Skeletal muscle tissue (tissue), 3 donors: ENCODE measurements at regions not wholly inside any gene's neighbourhood (a gene's known extent, or its start where the extent isn't known, plus 50 kb on each side); places are given as distances from the start of the nearest gene placed in this dataset.

ENCODE experiments used
- H3K27ac ChIP-seq: one replicate; pipeline ENCODE4 v1.7.0; 2013; ENCODE audit warnings: mild to moderate bottlenecking, low read depth, low read length, inconsistent platforms
- H3K27me3 ChIP-seq, 3 donors: one replicate each; pipeline ENCODE4 v1.7.0; 2013; ENCODE audit warnings: low read length in 3 of 3; ENCODE audit not compliant: control insufficient read depth in 3 of 3, insufficient read depth in 3 of 3
- H3K36me3 ChIP-seq, 3 donors: one replicate each; pipeline ENCODE4 v1.7.0; 2013; ENCODE audit warnings: low read length in 3 of 3; ENCODE audit not compliant: control insufficient read depth in 3 of 3, insufficient read depth in 3 of 3
- H3K4me1 ChIP-seq, 3 donors: one replicate each; pipeline ENCODE4 v1.7.0; 2013; ENCODE audit warnings: low read length in 3 of 3, mild to moderate bottlenecking in 3 of 3; ENCODE audit not compliant: control insufficient read depth in 3 of 3, insufficient read depth in 3 of 3
- H3K4me3 ChIP-seq, 3 donors: one replicate each; pipeline ENCODE4 v1.7.0; 2013; ENCODE audit warnings: low read length in 3 of 3
- H3K9ac ChIP-seq, 3 donors: one replicate each; pipeline ENCODE4 v1.7.0; 2013; ENCODE audit warnings: low read length in 3 of 3, mild to moderate bottlenecking in 3 of 3, moderate library complexity in 2 of 3, low read depth in 1 of 3
- H3K9me3 ChIP-seq, 3 donors: one replicate each; pipeline ENCODE4 v1.7.0; 2013; ENCODE audit warnings: low read length in 3 of 3; ENCODE audit not compliant: control insufficient read depth in 3 of 3
- donor health status: Osteomylitis.

DNA sequence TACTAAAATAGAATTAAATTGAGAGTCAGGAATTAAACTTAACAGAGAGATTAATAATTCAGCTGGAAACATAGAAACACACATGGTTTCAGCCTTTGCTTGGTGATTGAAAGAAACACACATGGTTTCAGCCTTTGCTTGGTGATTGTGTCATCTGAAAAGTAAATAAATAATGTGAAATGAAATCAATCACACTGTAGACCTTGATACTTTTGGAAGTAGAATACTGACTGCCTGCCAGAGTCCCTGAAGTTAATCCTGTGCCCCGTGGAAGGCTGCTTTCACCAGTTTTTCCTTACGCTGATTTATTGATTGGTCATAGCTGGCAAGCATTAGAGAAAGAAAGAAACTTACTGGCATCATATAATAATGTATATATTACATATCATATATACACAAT lies 1252.7 kb upstream of the FAM98A start:
- Histone ChIP-seq H3K36me3 (no peaks in the 10 kb centered on the region), H3K9me3 (peaks cover 0 to 2% (median 2%) of the 10 kb centered on the region in 3 donors), H3K4me3 (no peak overlapping the region), H3K27me3 (no peaks in the 10 kb centered on the region), H3K4me1 (no peaks in the 10 kb centered on the region), H3K9ac (no peak overlapping the region), H3K27ac (no peak overlapping the region)

DNA sequence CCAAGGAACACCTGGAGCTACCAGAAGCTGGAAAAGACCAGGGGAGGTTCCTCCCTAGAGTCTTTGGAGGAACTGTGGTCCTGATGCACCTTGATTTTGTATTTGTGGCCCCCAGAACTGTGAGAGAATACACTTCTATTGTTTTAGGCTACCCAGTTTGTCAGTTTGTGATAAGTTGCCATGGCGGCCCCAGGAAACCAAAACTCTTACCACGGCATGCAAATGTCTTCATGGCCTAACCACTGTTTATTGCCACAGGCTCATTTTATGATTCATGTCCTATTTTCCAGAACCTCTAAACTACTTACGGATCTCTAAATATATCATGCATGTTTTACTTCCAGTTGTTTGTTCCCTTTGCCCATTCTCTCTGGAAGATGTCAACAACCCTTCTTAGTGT lies 1250.7 kb upstream of the FAM98A start:
- no peak overlapping the region for H3K9ac ChIP-seq
- no peaks in the 10 kb centered on the region for H3K27me3 ChIP-seq
- H3K36me3 ChIP-seq = no peaks in the 10 kb centered on the region
- peaks cover 0 to 2% (median 2%) of the 10 kb centered on the region in 3 donors for H3K9me3 ChIP-seq
- no peak overlapping the region for H3K27ac ChIP-seq
- H3K4me3 ChIP-seq = no peak overlapping the region
- H3K4me1 ChIP-seq = no peaks in the 10 kb centered on the region

DNA sequence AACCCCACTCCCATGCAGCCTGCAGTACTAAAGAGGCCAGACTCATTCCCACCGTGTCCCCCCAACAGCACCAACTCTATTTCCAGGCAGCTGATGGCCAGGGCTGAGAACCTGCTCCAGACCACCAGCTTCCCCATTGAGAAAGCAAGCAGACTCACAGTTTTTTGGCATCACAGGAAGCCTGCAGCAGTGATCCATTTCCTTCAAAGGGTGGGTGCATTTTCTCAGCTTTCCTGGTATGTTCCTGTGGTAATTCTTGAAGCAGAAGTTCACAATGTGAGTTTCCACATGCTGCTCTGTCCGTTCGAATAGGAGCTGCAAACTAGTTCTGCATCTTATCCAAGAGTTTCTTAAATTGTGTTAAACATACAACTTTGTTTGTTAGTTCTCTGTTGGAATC lies 1249.6 kb upstream of the FAM98A start:
- Histone ChIP-seq H3K4me3 (no peak overlapping the region), H3K27me3 (no peaks in the 10 kb centered on the region), H3K9me3 (no peaks in the 10 kb centered on the region), H3K4me1 (no peaks in the 10 kb centered on the region), H3K27ac (no peak overlapping the region), H3K9ac (no peak overlapping the region), H3K36me3 (no peaks in the 10 kb centered on the region)

DNA sequence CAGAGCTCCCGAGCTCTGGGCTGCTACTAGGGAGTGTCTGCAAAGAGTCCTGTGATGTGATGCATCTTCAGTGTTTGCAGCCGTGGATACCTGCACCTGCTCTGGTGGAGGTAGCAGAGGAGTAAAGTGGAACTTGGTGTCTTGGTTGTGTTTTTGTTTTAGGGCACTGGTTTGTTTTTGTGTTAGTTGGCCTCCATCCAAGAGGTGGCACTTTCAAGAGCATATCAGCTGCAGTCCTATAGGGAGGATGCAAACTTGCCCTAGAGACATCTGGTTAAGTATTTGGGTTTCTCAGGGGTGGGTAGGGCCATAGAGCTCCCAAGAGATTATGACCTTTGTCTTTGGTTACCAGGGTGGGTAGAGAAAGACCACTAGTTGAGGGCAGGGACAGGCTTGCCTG lies 1249.0 kb upstream of the FAM98A start:
- no peaks in the 10 kb centered on the region for H3K4me1 ChIP-seq
- no peaks in the 10 kb centered on the region for H3K9me3 ChIP-seq
- H3K36me3 ChIP-seq = no peaks in the 10 kb centered on the region
- no peak overlapping the region for H3K4me3 ChIP-seq
- H3K9ac ChIP-seq = no peak overlapping the region
- no peak overlapping the region for H3K27ac ChIP-seq
- no peaks in the 10 kb centered on the region for H3K27me3 ChIP-seq

DNA sequence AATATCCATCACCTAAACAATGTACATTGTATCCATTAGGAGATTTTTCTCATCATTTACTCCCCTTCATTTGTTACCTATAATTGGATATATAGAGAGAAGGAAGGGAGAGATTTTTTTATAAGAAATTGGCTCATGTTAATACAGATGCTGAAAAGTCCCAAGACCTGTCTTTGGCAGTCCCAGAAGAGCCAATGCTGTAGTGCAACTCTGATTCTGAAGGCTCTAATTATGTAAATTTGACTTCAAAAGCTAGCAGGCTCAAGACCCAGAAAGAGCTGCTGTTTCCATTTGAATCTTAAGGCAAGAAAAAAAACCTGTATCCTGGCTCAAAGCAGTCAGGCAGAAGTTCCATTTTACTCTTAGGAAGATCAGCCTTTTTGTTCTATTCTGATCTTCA lies 1245.5 kb upstream of the FAM98A start:
- H3K4me1 ChIP-seq = no peaks in the 10 kb centered on the region
- H3K27ac ChIP-seq = no peak overlapping the region
- H3K9ac ChIP-seq = no peak overlapping the region
- H3K27me3 ChIP-seq = no peaks in the 10 kb centered on the region
- no peak overlapping the region for H3K4me3 ChIP-seq
- no peaks in the 10 kb centered on the region for H3K36me3 ChIP-seq
- H3K9me3 ChIP-seq = peaks cover 0 to under 1% (median 0%) of the 10 kb centered on the region in 3 donors

DNA sequence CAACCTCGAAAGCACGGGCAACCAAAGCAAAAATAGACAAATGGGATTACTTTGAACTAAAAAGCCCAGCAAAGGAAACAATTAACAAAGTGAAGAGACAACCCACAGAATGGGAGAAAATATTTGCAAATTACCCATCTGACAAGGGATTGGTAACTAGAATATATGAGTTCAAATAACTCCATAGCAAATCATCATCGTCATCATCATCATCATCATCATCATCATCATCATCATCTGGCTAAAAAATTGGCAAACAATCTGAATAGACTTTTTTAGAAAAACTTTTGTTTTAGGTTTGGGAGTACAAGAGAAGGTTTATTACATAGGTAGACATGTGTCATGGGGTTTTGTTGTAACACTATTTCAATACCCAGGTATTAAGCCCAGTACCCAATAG lies 1239.3 kb upstream of the FAM98A start:
- H3K4me3 ChIP-seq = no peak overlapping the region
- no peaks in the 10 kb centered on the region for H3K36me3 ChIP-seq
- H3K27me3 ChIP-seq = no peaks in the 10 kb centered on the region
- no peak overlapping the region for H3K9ac ChIP-seq
- no peak overlapping the region for H3K27ac ChIP-seq
- peaks cover 0 to 3% (median 0%) of the 10 kb centered on the region in 3 donors for H3K9me3 ChIP-seq
- no peaks in the 10 kb centered on the region for H3K4me1 ChIP-seq

DNA sequence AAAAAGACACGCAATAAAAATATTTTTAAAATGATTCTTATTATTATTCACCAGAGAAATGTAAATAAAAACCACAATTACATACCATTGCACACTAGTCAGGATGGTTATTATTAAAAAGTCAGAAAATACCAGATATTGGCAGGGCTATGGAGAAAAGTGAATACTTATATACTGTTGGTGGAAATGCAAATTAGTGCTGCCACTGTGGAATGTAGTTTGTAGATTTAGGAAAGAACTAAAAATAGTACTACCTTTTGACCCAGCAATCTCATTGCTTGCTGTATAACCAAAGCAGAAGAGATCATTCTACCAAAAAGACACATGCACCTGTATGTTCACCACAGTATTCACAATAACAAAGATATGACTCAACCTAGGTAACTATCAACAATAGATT lies 1237.3 kb upstream of the FAM98A start:
- Histone ChIP-seq H3K27ac (no peak overlapping the region), H3K27me3 (no peaks in the 10 kb centered on the region), H3K4me3 (no peak overlapping the region), H3K36me3 (no peaks in the 10 kb centered on the region), H3K9me3 (peaks cover 0 to 3% (median 0%) of the 10 kb centered on the region in 3 donors), H3K9ac (no peak overlapping the region), H3K4me1 (no peaks in the 10 kb centered on the region)

DNA sequence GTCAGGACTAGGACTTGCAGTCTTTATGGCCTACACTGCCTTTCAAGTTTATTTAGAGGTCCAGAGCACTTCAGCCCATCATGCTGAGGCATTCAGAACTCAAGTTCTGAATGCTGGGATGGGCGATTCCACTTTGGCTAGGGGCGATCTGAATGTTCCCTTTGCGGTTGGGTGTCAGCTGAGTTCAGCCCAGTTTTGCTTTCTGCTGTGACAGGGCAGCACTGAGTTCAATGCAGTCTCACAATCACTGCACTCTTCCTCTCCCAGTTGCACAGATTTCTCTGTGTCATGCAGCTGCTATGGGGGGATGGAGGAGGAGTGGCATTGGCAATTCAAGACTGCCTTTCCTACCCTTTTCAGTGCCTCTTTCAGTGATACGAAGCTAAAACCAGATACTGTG lies 1232.0 kb upstream of the FAM98A start:
- H3K4me1 ChIP-seq = no peaks in the 10 kb centered on the region
- H3K36me3 ChIP-seq = no peaks in the 10 kb centered on the region
- H3K27ac ChIP-seq = no peak overlapping the region
- H3K9me3 ChIP-seq = peaks cover 0 to 2% (median 0%) of the 10 kb centered on the region in 3 donors
- H3K27me3 ChIP-seq = no peaks in the 10 kb centered on the region
- H3K9ac ChIP-seq = no peak overlapping the region
- no peak overlapping the region for H3K4me3 ChIP-seq

DNA sequence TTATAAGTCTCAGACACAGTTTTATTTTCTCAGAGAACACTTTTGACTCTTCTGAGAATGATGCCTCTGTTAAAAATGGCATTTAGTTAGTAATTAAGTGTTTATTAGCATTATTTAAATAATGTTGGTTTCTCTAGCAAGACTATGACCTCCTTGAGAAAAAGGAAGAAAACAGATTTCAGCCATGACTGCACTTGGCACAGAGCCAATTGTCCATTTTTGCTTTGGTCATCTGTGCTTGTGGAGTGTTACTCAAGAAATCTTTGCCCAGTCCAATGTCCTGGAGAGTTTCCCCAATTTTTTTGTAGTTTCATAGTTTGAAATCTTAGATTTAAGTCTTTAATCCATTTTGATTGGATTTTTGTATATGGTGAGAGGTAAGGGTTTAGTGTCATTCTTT lies 1229.4 kb upstream of the FAM98A start:
- H3K4me1 ChIP-seq = no peaks in the 10 kb centered on the region
- no peak overlapping the region for H3K9ac ChIP-seq
- H3K4me3 ChIP-seq = no peak overlapping the region
- no peaks in the 10 kb centered on the region for H3K27me3 ChIP-seq
- peaks cover 0 to 2% (median 0%) of the 10 kb centered on the region in 3 donors for H3K9me3 ChIP-seq
- H3K36me3 ChIP-seq = no peaks in the 10 kb centered on the region
- no peak overlapping the region for H3K27ac ChIP-seq

DNA sequence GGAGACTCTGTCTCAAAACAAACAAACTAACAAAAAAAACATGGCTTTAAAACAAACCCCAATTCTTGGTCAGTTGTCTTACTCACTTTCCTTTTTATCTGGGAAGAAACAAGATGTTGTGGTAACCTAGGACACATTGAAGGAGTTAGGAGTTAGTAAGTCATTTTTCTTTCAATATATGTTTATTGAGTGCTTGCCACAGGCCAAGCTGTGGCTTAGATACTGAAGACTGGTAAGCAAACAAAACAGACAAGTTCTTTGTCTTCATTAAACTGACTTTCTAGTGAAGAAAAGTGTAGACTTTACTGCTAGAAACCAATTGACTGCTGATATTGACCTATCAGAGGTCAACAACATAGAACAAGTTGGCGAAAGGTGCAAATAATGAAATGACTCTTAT lies 1228.3 kb upstream of the FAM98A start:
- H3K27ac ChIP-seq = no peak overlapping the region
- no peaks in the 10 kb centered on the region for H3K27me3 ChIP-seq
- no peaks in the 10 kb centered on the region for H3K36me3 ChIP-seq
- peaks cover 0 to 2% (median 0%) of the 10 kb centered on the region in 3 donors for H3K9me3 ChIP-seq
- no peak overlapping the region for H3K4me3 ChIP-seq
- H3K4me1 ChIP-seq = no peaks in the 10 kb centered on the region
- no peak overlapping the region for H3K9ac ChIP-seq

DNA sequence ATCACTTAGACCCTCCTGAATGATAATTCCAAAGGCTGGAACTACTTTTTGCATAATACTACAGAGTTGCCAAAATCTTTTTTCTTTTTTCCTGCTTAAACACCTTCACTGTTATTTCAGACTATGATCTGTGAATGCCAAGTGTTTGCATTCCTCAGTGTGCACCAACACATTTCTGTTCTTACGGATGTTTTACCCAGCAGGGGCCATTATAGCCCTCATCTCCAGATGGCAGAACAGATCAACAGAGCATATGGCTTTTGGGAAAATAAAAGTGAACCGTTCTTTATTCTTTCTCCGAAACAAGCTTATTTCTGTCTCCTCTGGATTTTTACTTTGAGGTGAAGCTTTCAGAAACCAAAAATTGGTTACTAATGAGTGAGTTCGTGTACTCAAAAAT lies 1226.6 kb upstream of the FAM98A start:
- H3K27ac ChIP-seq = no peak overlapping the region
- no peaks in the 10 kb centered on the region for H3K4me1 ChIP-seq
- no peaks in the 10 kb centered on the region for H3K36me3 ChIP-seq
- H3K9me3 ChIP-seq = no peaks in the 10 kb centered on the region
- H3K9ac ChIP-seq = no peak overlapping the region
- H3K27me3 ChIP-seq = no peaks in the 10 kb centered on the region
- no peak overlapping the region for H3K4me3 ChIP-seq
